Common myeloid progenitor, CD34-positive (primary cell): ENCODE measurements at regions not wholly inside any gene's neighbourhood (a gene's known extent, or its start where the extent isn't known, plus 50 kb on each side); places are given as distances from the start of the nearest gene placed in this dataset.

ENCODE experiments used
- CTCF ChIA-PET: fragments of 350-600 bp; sonication (Branson Sonifier 250); formaldehyde crosslinking; loops from one replicate; lab custom pipeline; 2021; ENCODE audit warnings: antibody characterized with exemption; lab: Charles Lee
- POLR2A ChIA-PET: fragments of 350-600 bp; sonication (Branson Sonifier 250); formaldehyde crosslinking; loops from one replicate; lab custom pipeline; 2021; ENCODE audit warnings: antibody characterized with exemption; lab: Charles Lee
- DNase-seq, 3 donors: peaks; one replicate each; pipeline versions ENCODE4 v3.0.0 to v3.0.0-alpha.2; 2013
- H3K27ac ChIP-seq, 2 experiments: 1 replicate in 1 of 2; 2 replicates in 1 of 2; pipeline ENCODE4 v1.7.0; 2013; ENCODE audit warnings: inconsistent platforms in 2 of 2, low read length in 2 of 2, mild to moderate bottlenecking in 2 of 2, low read depth in 1 of 2, moderate library complexity in 1 of 2; ENCODE audit not compliant: severe bottlenecking in 2 of 2, insufficient read depth in 1 of 2, poor library complexity in 1 of 2
- H3K27me3 ChIP-seq, 5 experiments: replicated peaks in 2 of 5; 1 replicate in 3 of 5; 2 replicates in 2 of 5; pipeline versions ENCODE4 v1.6.1 to v1.7.0; 2013; ENCODE audit warnings: low read length in 4 of 5, mild to moderate bottlenecking in 2 of 5, moderate library complexity in 2 of 5, inconsistent platforms in 1 of 5; ENCODE audit not compliant: insufficient read depth in 5 of 5, control insufficient read depth in 4 of 5
- H3K36me3 ChIP-seq, 4 experiments: 1 replicate in 2 of 4; 2 replicates in 2 of 4; pipeline versions ENCODE4 v1.6.1 to v1.7.0; 2013; ENCODE audit warnings: low read length in 3 of 4, control low read depth in 1 of 4, mild to moderate bottlenecking in 1 of 4; ENCODE audit not compliant: control insufficient read depth in 4 of 4, insufficient read depth in 4 of 4
- H3K4me1 ChIP-seq, 4 experiments: 1 replicate in 3 of 4; 2 replicates in 1 of 4; pipeline versions ENCODE4 v1.6.1 to v1.7.1; 2013; ENCODE audit warnings: low read length in 3 of 4, mild to moderate bottlenecking in 3 of 4, control low read depth in 1 of 4, inconsistent platforms in 1 of 4, moderate library complexity in 1 of 4; ENCODE audit not compliant: control insufficient read depth in 4 of 4, insufficient read depth in 4 of 4; ENCODE audit errors: control extremely low read depth in 1 of 4
- H3K4me3 ChIP-seq, 7 experiments: 1 replicate in 4 of 7; 2 replicates in 3 of 7; pipeline versions ENCODE4 v1.5.1 to v1.7.0; 2013; ENCODE audit warnings: mild to moderate bottlenecking in 7 of 7, low read length in 6 of 7, moderate library complexity in 6 of 7, inconsistent platforms in 2 of 7, low read depth in 2 of 7, control low read depth in 1 of 7; ENCODE audit not compliant: insufficient read depth in 4 of 7, control insufficient read depth in 1 of 7; ENCODE audit errors: extremely low read depth in 1 of 7
- H3K9me3 ChIP-seq, 5 experiments: 1 replicate in 4 of 5; 2 replicates in 1 of 5; pipeline versions ENCODE4 v1.6.1 to v1.7.1; 2013; ENCODE audit warnings: low read length in 4 of 5, mild to moderate bottlenecking in 2 of 5, inconsistent platforms in 1 of 5, low read depth in 1 of 5, moderate library complexity in 1 of 5; ENCODE audit not compliant: control insufficient read depth in 4 of 5, insufficient read depth in 2 of 5; ENCODE audit errors: control extremely low read depth in 1 of 5
- WGBS: methylation state at CpG from one replicate; pipeline ENCODE4 v1.1.5; 2013; ENCODE audit not compliant: insufficient coverage; 5-methylcytosine and 5-hydroxymethylcytosine counted together

DNA sequence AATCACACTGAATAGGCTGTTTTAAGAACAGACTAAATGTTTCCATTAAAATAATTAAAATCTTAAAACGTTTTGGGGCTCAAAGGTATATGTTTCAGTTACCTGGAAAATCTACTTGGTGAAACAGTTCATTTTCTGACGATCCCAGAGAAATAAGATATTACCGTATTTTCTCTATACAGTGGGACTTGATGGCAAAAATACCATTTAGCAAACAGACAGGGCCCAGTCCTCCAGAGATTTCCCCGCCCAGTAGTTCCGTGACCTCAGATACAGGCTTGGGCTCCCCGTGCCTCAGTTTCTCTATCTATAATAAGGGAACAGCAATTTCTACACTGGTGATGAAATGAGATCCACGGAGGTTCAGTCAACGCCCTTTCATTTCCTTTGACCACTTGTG lies 304.4 kb downstream of the VRK1 start:
- H3K36me3 ChIP-seq: no peaks in the 10 kb centered on the region
- H3K27ac ChIP-seq: no peak overlapping the region
- H3K9me3 ChIP-seq: no peaks in the 10 kb centered on the region
- H3K4me3 ChIP-seq: no peak overlapping the region
- CTCF ChIA-PET: no interaction called here
- H3K27me3 ChIP-seq: peaks cover 0 to 53% (median 10%) of the 10 kb centered on the region in 5 experiments
- H3K4me1 ChIP-seq: no peaks in the 10 kb centered on the region
- 88% methylated on average over 6 of the region's 8 CpGs for WGBS
- DNase-seq: no peak
- POLR2A ChIA-PET: no interaction called here

DNA sequence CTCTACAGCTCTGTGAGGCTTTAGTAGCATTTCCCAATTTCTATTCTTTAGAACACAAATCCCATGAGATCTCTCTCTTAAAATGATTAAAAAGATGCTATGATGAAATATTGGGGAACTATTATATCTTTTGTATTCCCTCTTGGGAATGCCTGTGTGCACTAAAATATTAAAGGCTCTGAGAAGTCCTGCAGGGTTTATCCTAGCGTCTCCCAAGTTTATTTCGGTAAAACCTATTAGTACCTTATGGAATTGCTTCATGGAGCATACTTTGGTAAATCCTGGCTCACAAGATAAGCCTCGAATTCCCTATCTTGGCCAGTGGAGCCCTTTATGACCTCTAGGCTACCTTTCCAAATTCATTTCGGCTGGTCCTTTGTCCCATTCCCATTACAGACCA lies 306.8 kb downstream of the VRK1 start:
- no peak overlapping the region for H3K27ac ChIP-seq
- WGBS: 92% methylated on average over 4 of the region's 4 CpGs
- DNase-seq: no peak
- ChIA-PET CTCF (no interaction called here), POLR2A (no interaction called here)
- H3K4me1 ChIP-seq: no peaks in the 10 kb centered on the region
- H3K9me3 ChIP-seq: peaks cover 0 to 7% (median 0%) of the 10 kb centered on the region in 5 experiments
- no peaks in the 10 kb centered on the region for H3K36me3 ChIP-seq
- H3K4me3 ChIP-seq: no peak overlapping the region
- H3K27me3 ChIP-seq: peaks cover 0 to 45% (median 6%) of the 10 kb centered on the region in 5 experiments

DNA sequence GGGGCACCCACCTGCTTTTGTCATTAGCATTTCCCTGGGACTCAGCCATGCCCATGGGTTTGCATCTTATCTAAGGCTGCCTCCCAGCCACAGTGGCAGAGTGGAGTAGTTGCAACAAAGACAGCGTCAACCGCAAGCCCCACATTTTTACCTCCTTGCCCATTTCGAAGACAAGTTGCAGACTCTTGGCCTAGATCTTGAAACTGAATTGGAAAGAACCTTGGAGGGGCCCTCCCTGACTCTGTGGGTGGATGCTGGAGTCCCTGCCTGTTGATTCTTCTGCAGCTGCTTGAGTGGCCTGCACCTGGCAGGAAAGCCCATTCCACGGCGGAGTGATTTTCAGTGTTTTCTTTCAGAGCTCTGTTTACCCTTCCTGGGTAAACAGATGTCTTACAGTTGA lies 309.0 kb downstream of the VRK1 start:
- H3K27me3 ChIP-seq: peaks cover 0 to 52% (median 5%) of the 10 kb centered on the region in 5 experiments
- WGBS: 83% methylated on average over 3 of the region's 5 CpGs
- no peaks in the 10 kb centered on the region for H3K4me1 ChIP-seq
- POLR2A ChIA-PET: no interaction called here
- no peak overlapping the region for H3K27ac ChIP-seq
- H3K4me3 ChIP-seq: no peak overlapping the region
- CTCF ChIA-PET: no interaction called here
- H3K9me3 ChIP-seq: peaks cover 0 to 13% (median 7%) of the 10 kb centered on the region in 5 experiments
- DNase-seq: peak in 1 of 3 donors; percentile 8
- no peaks in the 10 kb centered on the region for H3K36me3 ChIP-seq

DNA sequence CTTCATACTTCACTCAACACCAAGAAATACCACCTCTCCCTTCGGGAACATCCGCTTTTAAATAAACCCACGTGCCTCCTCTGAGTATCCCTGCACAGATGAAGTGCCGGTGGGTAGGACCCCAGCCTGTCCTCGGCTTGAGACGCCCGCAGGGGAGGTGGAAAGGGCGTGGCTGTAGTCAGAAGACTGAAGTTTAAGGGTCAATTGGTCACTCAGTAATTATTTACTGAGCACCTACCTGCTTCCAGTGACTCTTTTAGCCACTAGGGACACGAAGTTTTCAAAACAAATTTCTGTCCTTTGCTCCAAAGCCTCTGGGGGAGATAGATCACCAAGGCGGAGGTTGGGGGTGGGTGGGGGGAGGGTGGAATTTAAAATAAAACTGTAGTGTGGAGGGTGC lies 309.4 kb downstream of the VRK1 start:
- H3K27me3 ChIP-seq: peaks cover 0 to 52% (median 5%) of the 10 kb centered on the region in 5 experiments
- no peaks in the 10 kb centered on the region for H3K36me3 ChIP-seq
- no peak overlapping the region for H3K27ac ChIP-seq
- H3K4me1 ChIP-seq: no peaks in the 10 kb centered on the region
- peaks cover 0 to 13% (median 7%) of the 10 kb centered on the region in 5 experiments for H3K9me3 ChIP-seq
- ChIA-PET CTCF (no interaction called here), POLR2A (no interaction called here)
- H3K4me3 ChIP-seq: no peak overlapping the region
- WGBS: 71% methylated on average over 4 of the region's 10 CpGs
- DNase-seq: no peak

DNA sequence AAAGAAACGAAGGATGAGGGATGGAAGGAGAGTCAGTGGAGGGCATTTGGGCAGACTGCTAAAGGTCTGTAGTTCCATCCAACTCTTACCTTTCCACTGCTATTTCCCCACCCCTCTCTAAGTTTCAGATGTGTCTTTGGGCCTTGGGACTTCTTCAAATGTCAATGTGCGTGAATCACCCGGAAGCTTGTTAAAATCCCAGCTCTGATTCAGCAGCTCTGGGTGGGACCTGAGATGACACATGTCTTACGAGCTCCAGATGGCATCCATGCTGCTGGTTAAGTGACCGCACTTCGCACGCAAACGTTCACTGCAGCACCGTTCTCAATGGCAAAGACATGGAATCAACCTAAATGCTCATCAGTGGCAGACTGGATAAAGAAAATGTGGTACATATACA lies 309.9 kb downstream of the VRK1 start:
- no peak overlapping the region for H3K4me3 ChIP-seq
- ChIA-PET CTCF (no interaction called here), POLR2A (no interaction called here)
- H3K27ac ChIP-seq: no peak overlapping the region
- DNase-seq: no peak
- no peaks in the 10 kb centered on the region for H3K4me1 ChIP-seq
- WGBS: over 99% methylated on average over 8 of the region's 9 CpGs
- H3K9me3 ChIP-seq: peaks cover 0 to 13% (median 7%) of the 10 kb centered on the region in 5 experiments
- H3K36me3 ChIP-seq: no peaks in the 10 kb centered on the region
- H3K27me3 ChIP-seq: peaks cover 0 to 52% (median 5%) of the 10 kb centered on the region in 5 experiments

DNA sequence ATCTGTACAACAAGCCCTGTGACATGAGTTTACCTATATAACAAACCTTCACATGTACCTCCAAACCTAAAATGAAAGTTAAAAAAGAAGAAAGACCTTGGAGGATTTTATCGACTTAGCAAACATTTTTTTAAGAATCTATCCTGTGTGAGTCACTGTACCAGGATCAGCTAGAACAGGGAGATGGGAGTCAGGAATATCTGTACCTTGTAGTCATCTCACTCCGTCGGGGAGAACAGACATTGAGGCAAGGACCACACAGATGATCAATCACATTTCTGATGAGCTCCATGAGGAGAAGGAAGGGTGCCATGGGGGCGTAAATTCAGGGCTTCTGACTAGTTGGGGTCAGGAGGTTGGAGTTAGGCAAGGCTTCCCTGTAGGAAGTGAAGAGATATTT lies 310.6 kb downstream of the VRK1 start:
- ChIA-PET CTCF (no interaction called here), POLR2A (no interaction called here)
- 98% methylated on average over 4 of the region's 4 CpGs for WGBS
- no peak for DNase-seq
- Histone ChIP-seq H3K36me3 (no peaks in the 10 kb centered on the region), H3K9me3 (peaks cover 0 to 13% (median 7%) of the 10 kb centered on the region in 5 experiments), H3K4me3 (no peak overlapping the region), H3K4me1 (no peaks in the 10 kb centered on the region), H3K27me3 (peaks cover 0 to 52% (median 6%) of the 10 kb centered on the region in 5 experiments), H3K27ac (no peak overlapping the region)

DNA sequence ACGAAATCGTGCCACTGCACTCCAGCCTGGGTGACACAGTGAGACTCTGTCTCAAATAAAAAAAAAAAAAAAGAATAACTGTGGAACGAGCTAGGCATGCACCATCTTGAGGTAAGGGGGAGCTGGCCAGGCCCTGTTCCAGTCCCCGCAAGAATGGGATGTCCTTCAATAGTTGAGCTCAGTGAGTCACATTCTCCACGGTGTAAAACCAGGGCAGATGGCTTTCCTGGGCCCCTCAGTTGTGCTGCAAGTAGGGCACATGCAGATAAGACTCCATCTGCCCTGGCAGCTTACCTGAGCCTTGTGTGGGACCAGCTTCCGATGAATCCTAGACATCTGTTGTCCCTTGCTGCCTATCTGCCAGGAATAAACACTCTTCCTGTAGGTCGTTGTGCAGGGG lies 312.1 kb downstream of the VRK1 start:
- DNase-seq: no peak
- no peaks in the 10 kb centered on the region for H3K36me3 ChIP-seq
- peaks cover 0 to 13% (median 7%) of the 10 kb centered on the region in 5 experiments for H3K9me3 ChIP-seq
- no peak overlapping the region for H3K27ac ChIP-seq
- ChIA-PET CTCF (interaction anchor here (1.0 to 1.2 kb wide), 2 partner anchors 11 to 110 kb away, joined by 3 read pairs; no protein-coding TSS in a partner anchor), POLR2A (no interaction called here)
- no peak overlapping the region for H3K4me3 ChIP-seq
- H3K4me1 ChIP-seq: no peaks in the 10 kb centered on the region
- H3K27me3 ChIP-seq: peaks cover 0 to 49% (median 10%) of the 10 kb centered on the region in 5 experiments
- WGBS: 98% methylated on average over 5 of the region's 7 CpGs
